ENCODE measurements at regions not wholly inside any gene's neighbourhood (a gene's known extent, or its start where the extent isn't known, plus 50 kb on each side); places are given as distances from the start of the nearest gene placed in this dataset.

GRCh38 chrX:10783451-10783995 lies 163.1 kb upstream of the MID1 start:
- CTCF ChIA-PET, result no interaction called here
- no TSS peak for BruUV-seq (replicated peaks)
- in situ Hi-C loops (cut with HindIII; ENCODE audit: low pct_unique_long_range_greater_than_20kb, low sequenced_read_pairs) (no loop called here), intact Hi-C loops (cut with micrococcal nuclease; ENCODE audit: unreplicated experiment) (no loop called here)
- no peak for TF ChIP-seq POLR2AphosphoS5 (IDR thresholded peaks at IDR 0.05; ENCODE audit: low read depth, low read length)
- TF ChIP-seq, protein P1, sequence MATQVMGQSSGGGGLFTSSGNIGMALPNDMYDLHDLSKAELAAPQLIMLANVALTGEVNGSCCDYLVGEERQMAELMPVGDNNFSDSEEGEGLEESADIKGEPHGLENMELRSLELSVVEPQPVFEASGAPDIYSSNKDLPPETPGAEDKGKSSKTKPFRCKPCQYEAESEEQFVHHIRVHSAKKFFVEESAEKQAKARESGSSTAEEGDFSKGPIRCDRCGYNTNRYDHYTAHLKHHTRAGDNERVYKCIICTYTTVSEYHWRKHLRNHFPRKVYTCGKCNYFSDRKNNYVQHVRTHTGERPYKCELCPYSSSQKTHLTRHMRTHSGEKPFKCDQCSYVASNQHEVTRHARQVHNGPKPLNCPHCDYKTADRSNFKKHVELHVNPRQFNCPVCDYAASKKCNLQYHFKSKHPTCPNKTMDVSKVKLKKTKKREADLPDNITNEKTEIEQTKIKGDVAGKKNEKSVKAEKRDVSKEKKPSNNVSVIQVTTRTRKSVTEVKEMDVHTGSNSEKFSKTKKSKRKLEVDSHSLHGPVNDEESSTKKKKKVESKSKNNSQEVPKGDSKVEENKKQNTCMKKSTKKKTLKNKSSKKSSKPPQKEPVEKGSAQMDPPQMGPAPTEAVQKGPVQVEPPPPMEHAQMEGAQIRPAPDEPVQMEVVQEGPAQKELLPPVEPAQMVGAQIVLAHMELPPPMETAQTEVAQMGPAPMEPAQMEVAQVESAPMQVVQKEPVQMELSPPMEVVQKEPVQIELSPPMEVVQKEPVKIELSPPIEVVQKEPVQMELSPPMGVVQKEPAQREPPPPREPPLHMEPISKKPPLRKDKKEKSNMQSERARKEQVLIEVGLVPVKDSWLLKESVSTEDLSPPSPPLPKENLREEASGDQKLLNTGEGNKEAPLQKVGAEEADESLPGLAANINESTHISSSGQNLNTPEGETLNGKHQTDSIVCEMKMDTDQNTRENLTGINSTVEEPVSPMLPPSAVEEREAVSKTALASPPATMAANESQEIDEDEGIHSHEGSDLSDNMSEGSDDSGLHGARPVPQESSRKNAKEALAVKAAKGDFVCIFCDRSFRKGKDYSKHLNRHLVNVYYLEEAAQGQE (IDR thresholded peaks at IDR 0.05; ENCODE audit: insufficient read depth in 1 of 2, low read depth in 2 of 2, low read length in 1 of 2), result no peak
- no peak for TF ChIP-seq SIN3A (IDR thresholded peaks at IDR 0.05; ENCODE audit: borderline replicate concordance, insufficient read depth, low read depth, low read length)
- no peak for TF ChIP-seq TCF7L2 (IDR thresholded peaks at IDR 0.05; ENCODE audit: low read depth, low read length)
- TF ChIP-seq, protein P2, sequence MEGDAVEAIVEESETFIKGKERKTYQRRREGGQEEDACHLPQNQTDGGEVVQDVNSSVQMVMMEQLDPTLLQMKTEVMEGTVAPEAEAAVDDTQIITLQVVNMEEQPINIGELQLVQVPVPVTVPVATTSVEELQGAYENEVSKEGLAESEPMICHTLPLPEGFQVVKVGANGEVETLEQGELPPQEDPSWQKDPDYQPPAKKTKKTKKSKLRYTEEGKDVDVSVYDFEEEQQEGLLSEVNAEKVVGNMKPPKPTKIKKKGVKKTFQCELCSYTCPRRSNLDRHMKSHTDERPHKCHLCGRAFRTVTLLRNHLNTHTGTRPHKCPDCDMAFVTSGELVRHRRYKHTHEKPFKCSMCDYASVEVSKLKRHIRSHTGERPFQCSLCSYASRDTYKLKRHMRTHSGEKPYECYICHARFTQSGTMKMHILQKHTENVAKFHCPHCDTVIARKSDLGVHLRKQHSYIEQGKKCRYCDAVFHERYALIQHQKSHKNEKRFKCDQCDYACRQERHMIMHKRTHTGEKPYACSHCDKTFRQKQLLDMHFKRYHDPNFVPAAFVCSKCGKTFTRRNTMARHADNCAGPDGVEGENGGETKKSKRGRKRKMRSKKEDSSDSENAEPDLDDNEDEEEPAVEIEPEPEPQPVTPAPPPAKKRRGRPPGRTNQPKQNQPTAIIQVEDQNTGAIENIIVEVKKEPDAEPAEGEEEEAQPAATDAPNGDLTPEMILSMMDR (IDR thresholded peaks at IDR 0.05), result no peak
- POLR2A ChIA-PET, result no interaction called here
- no peak overlapping the region for H3K27ac ChIP-seq (ENCODE audit: low read length)
- no peaks in the 10 kb centered on the region for H3K36me3 ChIP-seq (ENCODE audit: control insufficient read depth, insufficient read depth, low read length)
- no peaks in the 10 kb centered on the region for H3K4me1 ChIP-seq (ENCODE audit: control insufficient read depth, insufficient read depth, low read length)
- no peak for DNase-seq (ENCODE audit: low read depth, low spot score)
- no peaks in the 10 kb centered on the region for H3K27me3 ChIP-seq (ENCODE audit: control insufficient read depth, insufficient read depth, low read length)
- H3K9me3 ChIP-seq (ENCODE audit: control insufficient read depth, insufficient read depth, low read depth, low read length), result no peaks in the 10 kb centered on the region
- H3K4me3 ChIP-seq (ENCODE audit: low read depth in 2 of 2, low read length in 2 of 2), result no peak overlapping the region
- ATAC-seq, result no peak

DNA sequence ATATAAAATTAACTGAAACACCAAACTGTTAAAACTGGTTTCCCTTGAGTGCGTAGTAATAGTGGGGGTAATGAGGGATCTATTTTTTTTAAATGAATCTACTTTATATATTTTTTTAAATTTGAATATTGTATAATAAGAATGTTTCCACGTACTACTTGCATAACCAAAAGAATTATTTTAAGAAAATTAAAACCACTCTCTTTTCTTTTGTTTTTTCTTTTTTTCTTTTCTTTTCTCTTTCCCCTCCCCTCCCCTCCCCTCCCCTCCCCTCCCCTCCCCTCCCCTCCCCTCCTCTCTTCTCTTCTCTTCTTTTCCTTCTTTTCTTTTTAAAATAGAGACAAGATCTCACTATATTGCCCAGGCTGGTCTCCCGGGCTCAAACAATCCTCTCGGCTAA lies 166.9 kb upstream of the MID1 start:
- intact Hi-C loops (cut with micrococcal nuclease; ENCODE audit: unreplicated experiment) (no loop called here), in situ Hi-C loops (cut with HindIII; ENCODE audit: low pct_unique_long_range_greater_than_20kb, low sequenced_read_pairs) (no loop called here)
- Histone ChIP-seq H3K4me1 (ENCODE audit: control insufficient read depth, insufficient read depth, low read length) (no peaks in the 10 kb centered on the region), H3K36me3 (ENCODE audit: control insufficient read depth, insufficient read depth, low read length) (no peaks in the 10 kb centered on the region), H3K27me3 (ENCODE audit: control insufficient read depth, insufficient read depth, low read length) (no peaks in the 10 kb centered on the region), H3K4me3 (ENCODE audit: low read depth in 2 of 2, low read length in 2 of 2) (no peak overlapping the region), H3K27ac (ENCODE audit: low read length) (no peak overlapping the region), H3K9me3 (ENCODE audit: control insufficient read depth, insufficient read depth, low read depth, low read length) (no peaks in the 10 kb centered on the region)
- POLR2A ChIA-PET, result no interaction called here
- no peak for ATAC-seq
- TF ChIP-seq TCF7L2 (IDR thresholded peaks at IDR 0.05; ENCODE audit: low read depth, low read length) (no peak), SIN3A (IDR thresholded peaks at IDR 0.05; ENCODE audit: borderline replicate concordance, insufficient read depth, low read depth, low read length) (no peak)
- TF ChIP-seq, protein P2 (IDR thresholded peaks at IDR 0.05), result no peak
- TF ChIP-seq, protein P1 (IDR thresholded peaks at IDR 0.05; ENCODE audit: insufficient read depth in 1 of 2, low read depth in 2 of 2, low read length in 1 of 2), result no peak
- no TSS peak for BruUV-seq (replicated peaks)
- CTCF ChIA-PET, result no interaction called here
- DNase-seq (ENCODE audit: low read depth, low spot score), result no peak

Measured in Panc1 (cell line).